ENCODE measurements at regions not wholly inside any gene's neighbourhood (a gene's known extent, or its start where the extent isn't known, plus 50 kb on each side); places are given as distances from the start of the nearest gene placed in this dataset.

DNA sequence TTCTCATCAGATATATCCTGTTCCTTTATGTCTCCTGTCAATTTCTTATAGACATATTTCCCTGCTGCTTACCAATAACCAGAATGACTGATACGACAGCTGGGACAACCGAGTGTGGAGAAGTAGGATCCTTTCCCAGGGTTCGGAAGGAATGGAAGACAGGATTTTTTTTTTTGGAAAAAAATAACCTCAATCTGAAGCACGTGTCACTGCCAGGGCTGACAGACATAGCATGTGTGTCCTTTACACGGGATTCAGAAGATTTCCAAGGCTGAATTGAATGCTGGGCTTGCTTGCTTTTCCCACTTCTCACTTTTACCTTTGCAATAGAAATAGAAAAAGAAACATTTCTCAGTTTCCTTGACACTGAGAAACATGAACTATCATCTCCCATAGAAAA, 245.7 kb downstream of the GRIN2B start:
- TF ChIP-seq, protein P1, sequence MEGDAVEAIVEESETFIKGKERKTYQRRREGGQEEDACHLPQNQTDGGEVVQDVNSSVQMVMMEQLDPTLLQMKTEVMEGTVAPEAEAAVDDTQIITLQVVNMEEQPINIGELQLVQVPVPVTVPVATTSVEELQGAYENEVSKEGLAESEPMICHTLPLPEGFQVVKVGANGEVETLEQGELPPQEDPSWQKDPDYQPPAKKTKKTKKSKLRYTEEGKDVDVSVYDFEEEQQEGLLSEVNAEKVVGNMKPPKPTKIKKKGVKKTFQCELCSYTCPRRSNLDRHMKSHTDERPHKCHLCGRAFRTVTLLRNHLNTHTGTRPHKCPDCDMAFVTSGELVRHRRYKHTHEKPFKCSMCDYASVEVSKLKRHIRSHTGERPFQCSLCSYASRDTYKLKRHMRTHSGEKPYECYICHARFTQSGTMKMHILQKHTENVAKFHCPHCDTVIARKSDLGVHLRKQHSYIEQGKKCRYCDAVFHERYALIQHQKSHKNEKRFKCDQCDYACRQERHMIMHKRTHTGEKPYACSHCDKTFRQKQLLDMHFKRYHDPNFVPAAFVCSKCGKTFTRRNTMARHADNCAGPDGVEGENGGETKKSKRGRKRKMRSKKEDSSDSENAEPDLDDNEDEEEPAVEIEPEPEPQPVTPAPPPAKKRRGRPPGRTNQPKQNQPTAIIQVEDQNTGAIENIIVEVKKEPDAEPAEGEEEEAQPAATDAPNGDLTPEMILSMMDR (IDR thresholded peaks at IDR 0.05; ENCODE audit: poor library complexity) = no peak
- no peak for TF ChIP-seq EZH2 (IDR thresholded peaks at IDR 0.05; ENCODE audit: borderline replicate concordance)
- TF ChIP-seq EZH2phosphoT487 (IDR thresholded peaks at IDR 0.05; ENCODE audit: low read depth, severe bottlenecking, unreplicated experiment) = no peak
